ENCODE measurements at regions not wholly inside any gene's neighbourhood (a gene's known extent, or its start where the extent isn't known, plus 50 kb on each side); places are given as distances from the start of the nearest gene placed in this dataset.

DNA sequence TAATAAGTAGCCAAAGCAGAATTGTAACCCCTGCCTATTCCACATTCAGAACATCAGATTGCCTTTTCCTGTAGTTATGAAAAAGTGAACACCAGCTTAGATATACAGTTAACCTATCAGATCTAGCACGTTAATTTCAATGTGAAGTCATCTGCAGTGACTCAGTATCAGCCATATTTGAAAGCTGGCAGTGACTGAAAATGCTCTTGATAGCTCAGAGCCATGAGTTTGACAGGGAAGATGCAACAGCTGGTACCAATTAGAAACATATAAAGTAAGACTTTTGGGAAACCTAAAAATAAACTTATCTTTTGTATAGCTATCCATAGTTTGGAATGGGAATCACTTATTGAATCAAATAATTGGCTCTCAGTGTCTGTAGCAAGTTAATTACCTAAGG is 284.1 kb upstream of the NPSR1 start:
- H3K79me2 ChIP-seq (ENCODE audit: control insufficient read depth, insufficient read depth, low read length), result no peaks in the 10 kb centered on the region
- no peak for DNase-seq
- no peak overlapping the region for H4K5ac ChIP-seq (ENCODE audit: low read length)
- no peak overlapping the region for H3K18ac ChIP-seq (ENCODE audit: low read length)
- WGBS (ENCODE audit: extremely low coverage, insufficient coverage, low lambda C conversion rate), result no CpG with 5 or more reads among the region's 1 CpG
- no peak overlapping the region for H2AK5ac ChIP-seq (ENCODE audit: low read length)
- H3K27ac ChIP-seq (ENCODE audit: low read depth, low read length), result no peak overlapping the region
- H3K4me3 ChIP-seq (ENCODE audit: low read length), result no peak overlapping the region
- H3K4me1 ChIP-seq (ENCODE audit: control insufficient read depth, low read depth, low read length), result no peaks in the 10 kb centered on the region
- H3K79me1 ChIP-seq (ENCODE audit: low read length), result no peaks in the 10 kb centered on the region
- no peak overlapping the region for H2BK120ac ChIP-seq (ENCODE audit: low read depth, low read length)
- no peak overlapping the region for H3K56ac ChIP-seq (ENCODE audit: low read length)
- no peak overlapping the region for H3K23ac ChIP-seq (ENCODE audit: low read length)
- no peak overlapping the region for H3K4ac ChIP-seq (ENCODE audit: low read depth, low read length)
- H2BK15ac ChIP-seq (replicated peaks; ENCODE audit: low read depth), result no peak overlapping the region
- no peak overlapping the region for H3K4me2 ChIP-seq (ENCODE audit: low read length)
- no peak overlapping the region for H3K9ac ChIP-seq (ENCODE audit: low read length)
- no peak overlapping the region for H2BK5ac ChIP-seq (ENCODE audit: low read length)
- H4K8ac ChIP-seq (ENCODE audit: low read depth, low read length), result no peak overlapping the region
- H3K36me3 ChIP-seq (ENCODE audit: control insufficient read depth, insufficient read depth, low read length), result no peaks in the 10 kb centered on the region
- H3K27me3 ChIP-seq (ENCODE audit: insufficient read depth, low read length, poor library complexity), result no peaks in the 10 kb centered on the region

DNA sequence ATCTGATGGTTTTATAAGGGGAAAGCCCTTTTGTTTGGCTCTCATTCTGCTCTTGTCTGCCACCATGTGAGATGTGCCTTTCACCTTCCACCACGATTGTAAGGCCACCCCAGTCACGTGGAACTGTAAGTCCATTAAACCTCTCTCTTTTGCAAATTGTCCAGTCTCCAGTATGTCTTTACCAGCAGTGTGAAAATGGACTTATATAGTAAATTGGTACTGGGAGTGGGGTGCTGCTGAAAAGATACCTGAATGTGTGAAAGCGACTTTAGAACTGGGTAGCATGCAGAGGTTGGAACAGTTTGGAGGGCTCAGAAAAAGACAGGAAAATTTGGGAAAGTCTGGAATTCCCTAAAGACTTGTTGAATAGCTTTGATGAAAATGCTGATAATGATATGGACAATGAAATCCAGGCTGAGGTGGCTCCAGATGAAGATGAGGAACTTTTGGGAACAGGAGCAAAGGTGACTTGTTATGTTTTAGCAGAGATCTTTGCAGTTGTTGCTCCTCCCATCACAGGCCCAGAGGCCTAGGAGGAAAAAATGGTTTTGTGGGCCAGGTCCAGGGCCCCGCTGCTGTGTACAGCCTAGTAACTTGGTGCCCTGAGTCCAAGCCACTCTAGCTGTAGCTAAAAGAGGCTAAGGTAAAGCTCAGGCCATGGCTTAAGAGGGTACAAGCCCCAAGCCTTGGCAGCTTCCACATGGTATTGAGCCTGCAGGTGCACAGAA is 275.7 kb upstream of the NPSR1 start:
- H2BK15ac ChIP-seq (replicated peaks; ENCODE audit: low read depth), result no peak overlapping the region
- no peak overlapping the region for H3K18ac ChIP-seq (ENCODE audit: low read length)
- no peak for DNase-seq
- no peak overlapping the region for H2BK5ac ChIP-seq (ENCODE audit: low read length)
- H3K23ac ChIP-seq (ENCODE audit: low read length), result no peak overlapping the region
- no peak overlapping the region for H3K56ac ChIP-seq (ENCODE audit: low read length)
- H3K4me1 ChIP-seq (ENCODE audit: control insufficient read depth, low read depth, low read length), result no peaks in the 10 kb centered on the region
- no peak overlapping the region for H4K8ac ChIP-seq (ENCODE audit: low read depth, low read length)
- H3K4me3 ChIP-seq (ENCODE audit: low read length), result no peak overlapping the region
- no peak overlapping the region for H3K4me2 ChIP-seq (ENCODE audit: low read length)
- no peaks in the 10 kb centered on the region for H3K79me1 ChIP-seq (ENCODE audit: low read length)
- no peaks in the 10 kb centered on the region for H3K36me3 ChIP-seq (ENCODE audit: control insufficient read depth, insufficient read depth, low read length)
- H3K9ac ChIP-seq (ENCODE audit: low read length), result no peak overlapping the region
- WGBS (ENCODE audit: extremely low coverage, insufficient coverage, low lambda C conversion rate), result no CpG with 5 or more reads among the region's 4 CpGs
- H3K4ac ChIP-seq (ENCODE audit: low read depth, low read length), result no peak overlapping the region
- H3K79me2 ChIP-seq (ENCODE audit: control insufficient read depth, insufficient read depth, low read length), result no peaks in the 10 kb centered on the region
- H2BK120ac ChIP-seq (ENCODE audit: low read depth, low read length), result no peak overlapping the region
- no peak overlapping the region for H3K27ac ChIP-seq (ENCODE audit: low read depth, low read length)
- H2AK5ac ChIP-seq (ENCODE audit: low read length), result no peak overlapping the region
- H4K5ac ChIP-seq (ENCODE audit: low read length), result no peak overlapping the region
- H3K27me3 ChIP-seq (ENCODE audit: insufficient read depth, low read length, poor library complexity), result no peaks in the 10 kb centered on the region

GRCh38 chr7:34385384-34385783 is 272.6 kb upstream of the NPSR1 start:
- Histone ChIP-seq H3K4me3 (ENCODE audit: low read length) (no peak overlapping the region), H4K5ac (ENCODE audit: low read length) (no peak overlapping the region), H2BK15ac (replicated peaks; ENCODE audit: low read depth) (no peak overlapping the region), H3K79me1 (ENCODE audit: low read length) (no peaks in the 10 kb centered on the region), H3K56ac (ENCODE audit: low read length) (no peak overlapping the region), H3K23ac (ENCODE audit: low read length) (no peak overlapping the region), H3K4ac (ENCODE audit: low read depth, low read length) (no peak overlapping the region), H3K27me3 (ENCODE audit: insufficient read depth, low read length, poor library complexity) (no peaks in the 10 kb centered on the region), H3K4me1 (ENCODE audit: control insufficient read depth, low read depth, low read length) (no peaks in the 10 kb centered on the region), H3K4me2 (ENCODE audit: low read length) (no peak overlapping the region), H3K79me2 (ENCODE audit: control insufficient read depth, insufficient read depth, low read length) (no peaks in the 10 kb centered on the region), H3K18ac (ENCODE audit: low read length) (no peak overlapping the region), H2BK120ac (ENCODE audit: low read depth, low read length) (no peak overlapping the region), H2AK5ac (ENCODE audit: low read length) (no peak overlapping the region), H2BK5ac (ENCODE audit: low read length) (no peak overlapping the region), H3K36me3 (ENCODE audit: control insufficient read depth, insufficient read depth, low read length) (no peaks in the 10 kb centered on the region), H3K27ac (ENCODE audit: low read depth, low read length) (no peak overlapping the region), H3K9ac (ENCODE audit: low read length) (no peak overlapping the region), H4K8ac (ENCODE audit: low read depth, low read length) (no peak overlapping the region)
- no CpG with 5 or more reads among the region's 1 CpG for WGBS (ENCODE audit: extremely low coverage, insufficient coverage, low lambda C conversion rate)
- peak; percentile 73 for DNase-seq

DNA sequence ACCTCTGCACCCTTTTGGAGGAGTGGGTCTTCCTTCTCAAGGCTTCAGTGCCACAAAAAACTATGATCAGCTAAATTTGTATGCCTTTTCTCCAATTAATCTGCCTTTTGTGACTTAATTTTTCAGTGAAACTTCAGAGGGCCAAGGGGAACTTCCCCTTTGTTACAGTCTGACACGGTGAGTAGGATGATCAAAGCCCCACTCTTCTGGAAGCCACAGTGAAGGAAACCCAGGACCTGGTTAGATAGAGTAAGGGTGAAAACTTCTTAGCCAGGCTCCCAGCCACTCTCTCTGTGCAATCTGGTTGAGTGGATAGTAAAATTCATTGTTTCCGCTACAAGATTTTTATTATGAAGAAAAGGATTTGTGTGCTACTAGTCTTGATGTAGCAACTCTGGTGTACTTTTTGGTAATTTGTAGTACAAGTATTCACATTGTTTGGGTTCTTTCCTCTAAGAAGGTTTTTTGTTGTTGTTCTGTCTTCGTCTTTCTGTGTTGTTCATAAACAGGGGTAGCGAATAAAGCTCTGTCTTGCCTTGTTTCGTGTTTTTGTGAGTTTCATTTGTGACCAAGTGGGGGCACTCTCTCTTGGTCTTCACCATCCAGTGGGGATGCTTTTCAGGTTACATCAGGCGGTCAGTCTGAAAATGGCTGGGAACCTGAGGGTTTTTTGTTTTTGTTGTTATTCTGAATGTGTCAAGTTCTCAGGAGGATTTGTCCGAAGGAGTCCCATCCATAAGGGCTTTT is 268.5 kb upstream of the NPSR1 start:
- Histone ChIP-seq H3K4me1 (ENCODE audit: control insufficient read depth, low read depth, low read length) (peaks cover under 1% of the 10 kb centered on the region), H2BK15ac (replicated peaks; ENCODE audit: low read depth) (peak overlapping the region; percentile 45), H3K27me3 (ENCODE audit: insufficient read depth, low read length, poor library complexity) (no peaks in the 10 kb centered on the region), H3K27ac (ENCODE audit: low read depth, low read length) (no peak overlapping the region), H3K4ac (ENCODE audit: low read depth, low read length) (peak overlapping the region; percentile 75), H4K5ac (ENCODE audit: low read length) (no peak overlapping the region), H3K79me2 (ENCODE audit: control insufficient read depth, insufficient read depth, low read length) (no peaks in the 10 kb centered on the region), H3K4me2 (ENCODE audit: low read length) (no peak overlapping the region), H3K9ac (ENCODE audit: low read length) (no peak overlapping the region), H2AK5ac (ENCODE audit: low read length) (no peak overlapping the region), H3K18ac (ENCODE audit: low read length) (peak overlapping the region; percentile 75), H3K36me3 (ENCODE audit: control insufficient read depth, insufficient read depth, low read length) (no peaks in the 10 kb centered on the region), H3K56ac (ENCODE audit: low read length) (no peak overlapping the region), H4K8ac (ENCODE audit: low read depth, low read length) (no peak overlapping the region), H3K4me3 (ENCODE audit: low read length) (no peak overlapping the region), H3K79me1 (ENCODE audit: low read length) (no peaks in the 10 kb centered on the region), H3K23ac (ENCODE audit: low read length) (no peak overlapping the region), H2BK5ac (ENCODE audit: low read length) (peak overlapping the region; percentile 11), H2BK120ac (ENCODE audit: low read depth, low read length) (peak overlapping the region; percentile 35)
- DNase-seq, result peak; percentile 63
- WGBS (ENCODE audit: extremely low coverage, insufficient coverage, low lambda C conversion rate), result no CpG with 5 or more reads among the region's 7 CpGs

DNA sequence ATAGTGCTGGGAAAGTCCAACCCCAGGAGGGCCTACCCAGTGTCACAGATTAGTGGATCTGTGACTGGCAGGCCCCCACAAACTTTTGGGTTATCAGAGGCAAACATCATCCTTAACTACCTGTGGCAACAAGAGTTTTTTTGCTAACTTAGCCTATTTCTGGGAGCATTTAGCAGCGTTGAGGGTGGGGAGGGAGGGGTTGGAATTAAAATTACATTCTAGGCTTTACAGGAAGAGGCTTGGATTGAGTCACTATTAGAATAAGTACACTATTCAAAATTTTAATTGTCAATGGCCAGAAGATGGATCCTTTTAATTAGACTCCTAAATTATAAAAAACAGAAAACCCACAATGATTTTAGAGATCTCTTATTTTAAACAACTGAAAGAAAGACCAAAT is 267.9 kb upstream of the NPSR1 start:
- DNase-seq, result no peak
- Histone ChIP-seq H2BK120ac (ENCODE audit: low read depth, low read length) (no peak overlapping the region), H4K8ac (ENCODE audit: low read depth, low read length) (no peak overlapping the region), H2BK5ac (ENCODE audit: low read length) (no peak overlapping the region), H3K9ac (ENCODE audit: low read length) (no peak overlapping the region), H4K5ac (ENCODE audit: low read length) (no peak overlapping the region), H3K79me1 (ENCODE audit: low read length) (no peaks in the 10 kb centered on the region), H3K4me1 (ENCODE audit: control insufficient read depth, low read depth, low read length) (peaks cover 3% of the 10 kb centered on the region), H3K27me3 (ENCODE audit: insufficient read depth, low read length, poor library complexity) (no peaks in the 10 kb centered on the region), H3K4me3 (ENCODE audit: low read length) (no peak overlapping the region), H2AK5ac (ENCODE audit: low read length) (no peak overlapping the region), H2BK15ac (replicated peaks; ENCODE audit: low read depth) (no peak overlapping the region), H3K79me2 (ENCODE audit: control insufficient read depth, insufficient read depth, low read length) (no peaks in the 10 kb centered on the region), H3K4ac (ENCODE audit: low read depth, low read length) (peak overlapping the region; percentile 75), H3K23ac (ENCODE audit: low read length) (no peak overlapping the region), H3K56ac (ENCODE audit: low read length) (no peak overlapping the region), H3K36me3 (ENCODE audit: control insufficient read depth, insufficient read depth, low read length) (no peaks in the 10 kb centered on the region), H3K4me2 (ENCODE audit: low read length) (no peak overlapping the region), H3K18ac (ENCODE audit: low read length) (peak overlapping the region; percentile 55), H3K27ac (ENCODE audit: low read depth, low read length) (no peak overlapping the region)
- WGBS (ENCODE audit: extremely low coverage, insufficient coverage, low lambda C conversion rate), result no CpG with 5 or more reads among the region's 1 CpG
